SU-DHL-6 (cell line): ENCODE measurements at regions not wholly inside any gene's neighbourhood (a gene's known extent, or its start where the extent isn't known, plus 50 kb on each side); places are given as distances from the start of the nearest gene placed in this dataset.
A peak's percentile ranks its signal among the peaks of the same experiment; 100 is the strongest.

Experiments
- H2AFZ ChIP-seq: fragments of 200-600 bp; sonication (generic); 2 replicates; pipeline ENCODE4 v1.6.1; 2014; ENCODE audit warnings: low read depth, mild to moderate bottlenecking, moderate library complexity, mixed read lengths, antibody characterized with exemption, low read length; ENCODE audit not compliant: severe bottlenecking
- H3F3A ChIP-seq: fragments of 200-600 bp; shearing (Covaris generic); 2 replicates; pipeline ENCODE4 v1.6.0; 2016; ENCODE audit warnings: antibody characterized with exemption, mild to moderate bottlenecking; ENCODE audit not compliant: insufficient read depth
- H3K27ac ChIP-seq: fragments of 200-600 bp; sonication (generic); 2 replicates; pipeline ENCODE4 v1.5.1; 2016; ENCODE audit warnings: low read depth, mild to moderate bottlenecking, low read length, moderate library complexity, mixed read lengths
- H3K27me3 ChIP-seq: fragments of 200-600 bp; sonication (generic), shearing (Covaris generic); 2 replicates; pipeline ENCODE4 v1.6.0; 2014; ENCODE audit warnings: mild to moderate bottlenecking, low read length
- H3K36me3 ChIP-seq: fragments of 200-600 bp; sonication (generic); 2 replicates; pipeline ENCODE4 v1.6.1; 2014; ENCODE audit warnings: mild to moderate bottlenecking, low read length, mixed read lengths
- H3K4me2 ChIP-seq: fragments of 300-600, 200-600 bp; shearing (Covaris generic), sonication (generic); 2 replicates; pipeline ENCODE4 v1.6.0; 2014; ENCODE audit warnings: low read length, low read depth, mild to moderate bottlenecking; ENCODE audit not compliant: poor library complexity, severe bottlenecking
- H3K4me3 ChIP-seq: fragments of 200-600 bp; sonication (generic); 2 replicates; pipeline ENCODE4 v1.5.1; 2014; ENCODE audit warnings: antibody characterized with exemption, low read length, mild to moderate bottlenecking, mixed read lengths; ENCODE audit not compliant: insufficient read depth, poor library complexity, severe bottlenecking
- H3K79me2 ChIP-seq: fragments of 200-600 bp; sonication (generic); 2 replicates; pipeline ENCODE4 v1.6.1; 2014; ENCODE audit warnings: mild to moderate bottlenecking, low read length, moderate library complexity; ENCODE audit not compliant: insufficient read depth
- H3K9ac ChIP-seq: fragments of 200-600 bp; sonication (generic); 2 replicates; pipeline ENCODE4 v1.7.0; 2014; ENCODE audit warnings: mild to moderate bottlenecking, low read length
- H3K9me2 ChIP-seq: fragments of 200-600 bp; sonication (generic); replicated peaks from 2 replicates; pipeline ENCODE4 v1.6.1; 2014; ENCODE audit warnings: low read length; ENCODE audit not compliant: insufficient read depth
- H3K9me3 ChIP-seq: fragments of 200-600 bp; sonication (generic); 2 replicates; pipeline ENCODE4 v1.6.1; 2014; ENCODE audit warnings: low read length, mixed read lengths; ENCODE audit not compliant: insufficient read depth
- H4K20me1 ChIP-seq: fragments of 200-600 bp; sonication (generic); 2 replicates; pipeline ENCODE4 v1.6.1; 2014; ENCODE audit warnings: low read depth, mild to moderate bottlenecking, antibody characterized with exemption, low read length, moderate library complexity, mixed read lengths
- CTCF ChIP-seq: fragments of 200-600 bp; sonication (generic); IDR thresholded peaks from one replicate; pipeline ENCODE4 v1.5.1; 2017; ENCODE audit warnings: antibody characterized with exemption, mild to moderate bottlenecking, low read length, moderate library complexity; ENCODE audit not compliant: insufficient read depth, poor library complexity, severe bottlenecking
- EZH2phosphoT487 ChIP-seq: fragments of 200-600 bp; sonication (generic), shearing (Covaris generic); conservative IDR thresholded peaks from 2 replicates; pipeline ENCODE4 v1.6.1; 2018; ENCODE audit warnings: mild to moderate bottlenecking, antibody characterized with exemption, low read length, moderate library complexity, mixed read lengths

- H3K36me3 ChIP-seq, result no peaks in the 10 kb centered on the region
- no peaks in the 10 kb centered on the region for H3K27me3 ChIP-seq
- H3K4me2 ChIP-seq, result no peak overlapping the region
- no peaks in the 10 kb centered on the region for H3F3A ChIP-seq
- no peak overlapping the region for H3K9ac ChIP-seq
- TF ChIP-seq EZH2phosphoT487, result no peak
- TF ChIP-seq CTCF, result peak; percentile 37
- no peaks in the 10 kb centered on the region for H3K9me2 ChIP-seq
- H3K9me3 ChIP-seq, result no peaks in the 10 kb centered on the region
- no peak overlapping the region for H3K27ac ChIP-seq
- no peaks in the 10 kb centered on the region for H4K20me1 ChIP-seq
- H3K79me2 ChIP-seq, result no peaks in the 10 kb centered on the region
- H2AFZ ChIP-seq, result no peak overlapping the region
- H3K4me3 ChIP-seq, result no peak overlapping the region
Observed at GRCh38 chr6:117840541-117840983, 66.5 kb upstream of the SLC35F1 start.

GRCh38 chr6:117847912-117848311, 59.2 kb upstream of the SLC35F1 start:
- Histone ChIP-seq H3K9ac (no peak overlapping the region), H3K36me3 (no peaks in the 10 kb centered on the region), H2AFZ (no peak overlapping the region), H3K4me3 (no peak overlapping the region), H4K20me1 (no peaks in the 10 kb centered on the region), H3K27ac (no peak overlapping the region), H3K79me2 (no peaks in the 10 kb centered on the region), H3F3A (no peaks in the 10 kb centered on the region), H3K9me2 (no peaks in the 10 kb centered on the region), H3K27me3 (no peaks in the 10 kb centered on the region), H3K4me2 (no peak overlapping the region), H3K9me3 (no peaks in the 10 kb centered on the region)
- no peak for TF ChIP-seq EZH2phosphoT487
- no peak for TF ChIP-seq CTCF

- Histone ChIP-seq H3K36me3 (no peaks in the 10 kb centered on the region), H3K9me3 (no peaks in the 10 kb centered on the region), H3K27me3 (no peaks in the 10 kb centered on the region), H3K4me2 (no peak overlapping the region), H3K9ac (no peak overlapping the region), H3K27ac (no peak overlapping the region), H3F3A (no peaks in the 10 kb centered on the region), H2AFZ (no peak overlapping the region), H4K20me1 (no peaks in the 10 kb centered on the region), H3K79me2 (no peaks in the 10 kb centered on the region), H3K9me2 (no peaks in the 10 kb centered on the region), H3K4me3 (no peak overlapping the region)
- TF ChIP-seq EZH2phosphoT487, result no peak
- no peak for TF ChIP-seq CTCF
Observed at GRCh38 chr6:117849087-117849486, 58.0 kb upstream of the SLC35F1 start.
